ENCODE measurements at regions not wholly inside any gene's neighbourhood (a gene's known extent, or its start where the extent isn't known, plus 50 kb on each side); places are given as distances from the start of the nearest gene placed in this dataset.

- Histone ChIP-seq H4K20me1 (ENCODE audit: insufficient read depth, low read length) (no peaks in the 10 kb centered on the region), H3K27ac (ENCODE audit: low read depth, low read length) (no peak overlapping the region), H3K27me3 (ENCODE audit: insufficient read depth, low read length) (peaks cover 25% of the 10 kb centered on the region), H3K79me2 (ENCODE audit: insufficient read depth, low read length) (no peaks in the 10 kb centered on the region), H3K4me2 (ENCODE audit: insufficient read depth, low read length) (no peak overlapping the region), H3K36me3 (ENCODE audit: insufficient read depth, low read length) (no peaks in the 10 kb centered on the region), H3K4me3 (ENCODE audit: insufficient read depth, low read length) (no peak overlapping the region), H3K4me1 (ENCODE audit: insufficient read depth, low read length) (no peaks in the 10 kb centered on the region), H2AFZ (ENCODE audit: low read length) (no peak overlapping the region), H3K9me3 (ENCODE audit: low read depth, low read length) (no peaks in the 10 kb centered on the region)
- TF ChIP-seq, protein P1, sequence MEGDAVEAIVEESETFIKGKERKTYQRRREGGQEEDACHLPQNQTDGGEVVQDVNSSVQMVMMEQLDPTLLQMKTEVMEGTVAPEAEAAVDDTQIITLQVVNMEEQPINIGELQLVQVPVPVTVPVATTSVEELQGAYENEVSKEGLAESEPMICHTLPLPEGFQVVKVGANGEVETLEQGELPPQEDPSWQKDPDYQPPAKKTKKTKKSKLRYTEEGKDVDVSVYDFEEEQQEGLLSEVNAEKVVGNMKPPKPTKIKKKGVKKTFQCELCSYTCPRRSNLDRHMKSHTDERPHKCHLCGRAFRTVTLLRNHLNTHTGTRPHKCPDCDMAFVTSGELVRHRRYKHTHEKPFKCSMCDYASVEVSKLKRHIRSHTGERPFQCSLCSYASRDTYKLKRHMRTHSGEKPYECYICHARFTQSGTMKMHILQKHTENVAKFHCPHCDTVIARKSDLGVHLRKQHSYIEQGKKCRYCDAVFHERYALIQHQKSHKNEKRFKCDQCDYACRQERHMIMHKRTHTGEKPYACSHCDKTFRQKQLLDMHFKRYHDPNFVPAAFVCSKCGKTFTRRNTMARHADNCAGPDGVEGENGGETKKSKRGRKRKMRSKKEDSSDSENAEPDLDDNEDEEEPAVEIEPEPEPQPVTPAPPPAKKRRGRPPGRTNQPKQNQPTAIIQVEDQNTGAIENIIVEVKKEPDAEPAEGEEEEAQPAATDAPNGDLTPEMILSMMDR (IDR thresholded peaks at IDR 0.05; ENCODE audit: extremely low read depth, low read depth, low read length), result no peak
- DNase-seq (ENCODE audit: insufficient read length, low spot score, missing footprints), result peak; percentile 55
Measured at GRCh38 chr3:31232055-31233025, 300.4 kb upstream of the STT3B start.

DNA sequence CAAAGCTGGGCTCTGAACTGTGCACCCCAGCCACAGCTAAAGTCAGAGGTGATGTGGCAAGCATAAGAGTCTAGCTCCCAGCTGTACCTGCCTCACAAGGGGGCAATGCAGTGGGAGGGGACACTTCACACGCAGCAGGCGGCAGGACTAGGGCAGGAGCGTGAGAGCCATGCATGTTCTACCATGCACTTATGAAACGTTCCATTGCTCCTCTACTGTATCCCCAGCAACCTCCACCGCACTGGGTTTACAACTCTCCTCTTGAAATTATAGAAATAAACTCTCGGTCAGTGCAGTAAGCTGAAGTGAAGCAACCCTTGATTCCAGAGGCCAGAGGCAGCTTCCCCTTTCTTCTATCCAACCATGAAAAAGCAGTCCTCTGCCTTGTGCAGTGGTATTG is 298.6 kb upstream of the STT3B start:
- no peak overlapping the region for H3K27ac ChIP-seq (ENCODE audit: low read depth, low read length)
- no peaks in the 10 kb centered on the region for H3K9me3 ChIP-seq (ENCODE audit: low read depth, low read length)
- H4K20me1 ChIP-seq (ENCODE audit: insufficient read depth, low read length), result no peaks in the 10 kb centered on the region
- TF ChIP-seq, protein P1 (IDR thresholded peaks at IDR 0.05; ENCODE audit: extremely low read depth, low read depth, low read length), result no peak
- H3K36me3 ChIP-seq (ENCODE audit: insufficient read depth, low read length), result no peaks in the 10 kb centered on the region
- no peak overlapping the region for H3K4me3 ChIP-seq (ENCODE audit: insufficient read depth, low read length)
- peaks cover 33% of the 10 kb centered on the region for H3K27me3 ChIP-seq (ENCODE audit: insufficient read depth, low read length)
- DNase-seq (ENCODE audit: insufficient read length, low spot score, missing footprints), result no peak
- no peak overlapping the region for H2AFZ ChIP-seq (ENCODE audit: low read length)
- no peak overlapping the region for H3K4me2 ChIP-seq (ENCODE audit: insufficient read depth, low read length)
- H3K4me1 ChIP-seq (ENCODE audit: insufficient read depth, low read length), result no peaks in the 10 kb centered on the region
- no peaks in the 10 kb centered on the region for H3K79me2 ChIP-seq (ENCODE audit: insufficient read depth, low read length)

DNA sequence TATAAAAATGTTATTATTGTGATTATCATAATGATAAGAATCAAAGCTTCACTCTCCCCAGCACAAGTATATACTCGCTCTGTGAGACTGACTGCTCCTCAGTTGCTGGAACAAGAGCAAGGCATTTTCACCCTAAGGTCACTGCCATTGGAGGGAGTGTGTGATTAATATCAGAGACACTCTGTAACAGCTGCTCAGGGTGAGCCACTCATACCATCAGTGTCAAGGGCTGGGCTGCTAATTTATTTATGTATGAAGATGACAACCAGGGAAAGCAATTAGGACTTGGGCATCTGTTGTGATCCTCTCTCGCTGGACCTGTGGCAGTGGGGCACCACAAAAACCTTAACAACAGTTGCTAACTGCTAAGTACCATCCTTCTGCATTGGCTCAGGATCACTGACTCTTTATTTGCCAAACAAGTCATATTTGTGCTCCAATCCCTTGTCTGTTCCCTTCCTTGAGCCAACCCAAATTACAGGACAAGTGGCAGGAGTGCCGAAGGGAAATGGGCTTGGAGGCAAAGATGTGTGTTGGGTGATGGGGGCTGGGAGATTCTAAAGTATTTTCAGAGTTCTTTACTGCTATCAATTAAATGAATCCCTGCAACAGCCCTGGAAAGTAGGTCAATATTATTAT is 297.5 kb upstream of the STT3B start:
- Histone ChIP-seq H3K79me2 (ENCODE audit: insufficient read depth, low read length) (no peaks in the 10 kb centered on the region), H3K4me1 (ENCODE audit: insufficient read depth, low read length) (no peaks in the 10 kb centered on the region), H3K4me3 (ENCODE audit: insufficient read depth, low read length) (no peak overlapping the region), H3K36me3 (ENCODE audit: insufficient read depth, low read length) (no peaks in the 10 kb centered on the region), H3K4me2 (ENCODE audit: insufficient read depth, low read length) (no peak overlapping the region), H3K27ac (ENCODE audit: low read depth, low read length) (no peak overlapping the region), H3K27me3 (ENCODE audit: insufficient read depth, low read length) (peaks cover 36% of the 10 kb centered on the region), H4K20me1 (ENCODE audit: insufficient read depth, low read length) (no peaks in the 10 kb centered on the region), H3K9me3 (ENCODE audit: low read depth, low read length) (no peaks in the 10 kb centered on the region), H2AFZ (ENCODE audit: low read length) (no peak overlapping the region)
- peak; percentile 76 for DNase-seq (ENCODE audit: insufficient read length, low spot score, missing footprints)
- TF ChIP-seq, protein P1 (IDR thresholded peaks at IDR 0.05; ENCODE audit: extremely low read depth, low read depth, low read length), result no peak

- Histone ChIP-seq H3K4me3 (ENCODE audit: insufficient read depth, low read length) (no peak overlapping the region), H3K79me2 (ENCODE audit: insufficient read depth, low read length) (no peaks in the 10 kb centered on the region), H2AFZ (ENCODE audit: low read length) (no peak overlapping the region), H3K9me3 (ENCODE audit: low read depth, low read length) (no peaks in the 10 kb centered on the region), H4K20me1 (ENCODE audit: insufficient read depth, low read length) (no peaks in the 10 kb centered on the region), H3K27ac (ENCODE audit: low read depth, low read length) (no peak overlapping the region), H3K4me2 (ENCODE audit: insufficient read depth, low read length) (no peak overlapping the region), H3K27me3 (ENCODE audit: insufficient read depth, low read length) (peaks cover 25% of the 10 kb centered on the region), H3K36me3 (ENCODE audit: insufficient read depth, low read length) (no peaks in the 10 kb centered on the region), H3K4me1 (ENCODE audit: insufficient read depth, low read length) (no peaks in the 10 kb centered on the region)
- DNase-seq (ENCODE audit: insufficient read length, low spot score, missing footprints), result no peak
- TF ChIP-seq, protein P1 (IDR thresholded peaks at IDR 0.05; ENCODE audit: extremely low read depth, low read depth, low read length), result no peak
Measured at GRCh38 chr3:31237887-31238286, 294.8 kb upstream of the STT3B start.
